Vagina (tissue), 2 donors: ENCODE measurements at regions not wholly inside any gene's neighbourhood (a gene's known extent, or its start where the extent isn't known, plus 50 kb on each side); places are given as distances from the start of the nearest gene placed in this dataset.

Source experiments
- POLR2AphosphoS5 ChIP-seq, 2 donors: sonication (generic); formaldehyde crosslinking; IDR thresholded peaks; one replicate each; pipeline ENCODE4 v1.9.0; 2017; ENCODE audit warnings: antibody characterized with exemption in 2 of 2, mild to moderate bottlenecking in 2 of 2, low read depth in 1 of 2; ENCODE audit not compliant: insufficient read depth in 1 of 2
- TF ChIP-seq, protein P1 (sequence below), 3 experiments: fragments of 450-650 bp in 2 of 3; fragments of 200-600 bp in 1 of 3; sonication (generic) in 1 of 3; IDR thresholded peaks; one replicate each; pipeline ENCODE4 v1.5.1; 2017 to 2019; ENCODE audit warnings: antibody characterized with exemption in 3 of 3, mild to moderate bottlenecking in 2 of 3, moderate library complexity in 2 of 3

- TF ChIP-seq, protein P1, sequence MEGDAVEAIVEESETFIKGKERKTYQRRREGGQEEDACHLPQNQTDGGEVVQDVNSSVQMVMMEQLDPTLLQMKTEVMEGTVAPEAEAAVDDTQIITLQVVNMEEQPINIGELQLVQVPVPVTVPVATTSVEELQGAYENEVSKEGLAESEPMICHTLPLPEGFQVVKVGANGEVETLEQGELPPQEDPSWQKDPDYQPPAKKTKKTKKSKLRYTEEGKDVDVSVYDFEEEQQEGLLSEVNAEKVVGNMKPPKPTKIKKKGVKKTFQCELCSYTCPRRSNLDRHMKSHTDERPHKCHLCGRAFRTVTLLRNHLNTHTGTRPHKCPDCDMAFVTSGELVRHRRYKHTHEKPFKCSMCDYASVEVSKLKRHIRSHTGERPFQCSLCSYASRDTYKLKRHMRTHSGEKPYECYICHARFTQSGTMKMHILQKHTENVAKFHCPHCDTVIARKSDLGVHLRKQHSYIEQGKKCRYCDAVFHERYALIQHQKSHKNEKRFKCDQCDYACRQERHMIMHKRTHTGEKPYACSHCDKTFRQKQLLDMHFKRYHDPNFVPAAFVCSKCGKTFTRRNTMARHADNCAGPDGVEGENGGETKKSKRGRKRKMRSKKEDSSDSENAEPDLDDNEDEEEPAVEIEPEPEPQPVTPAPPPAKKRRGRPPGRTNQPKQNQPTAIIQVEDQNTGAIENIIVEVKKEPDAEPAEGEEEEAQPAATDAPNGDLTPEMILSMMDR (IDR thresholded peaks at IDR 0.05) = no peak
- no peak for TF ChIP-seq POLR2AphosphoS5 (IDR thresholded peaks at IDR 0.05; ENCODE audit: insufficient read depth in 1 of 2, low read depth in 1 of 2)
Measured at GRCh38 chr7:47696152-47696710, 114.3 kb upstream of the TNS3 start.
